Activated B cell treated with CpG ODN at 0.5 μM for 24 hours (primary cell): ENCODE measurements at regions not wholly inside any gene's neighbourhood (a gene's known extent, or its start where the extent isn't known, plus 50 kb on each side); places are given as distances from the start of the nearest gene placed in this dataset.

Experiments
- ATAC-seq: fragments of 200-7000 bp; cut with Tn5 transposase; one replicate; pipeline ENCODE4 v1.10.0; 2021; ENCODE audit warnings: low read depth, mild to moderate bottlenecking, moderate library complexity
- CTCF ChIA-PET: fragments of 350-600 bp; sonication (Branson Sonifier 250); formaldehyde crosslinking; loops from one replicate; lab custom pipeline; 2021; ENCODE audit warnings: antibody characterized with exemption; lab: Charles Lee
- POLR2A ChIA-PET: fragments of 350-600 bp; sonication (Branson Sonifier 250); formaldehyde crosslinking; loops from one replicate; lab custom pipeline; 2021; ENCODE audit warnings: antibody characterized with exemption; lab: Charles Lee
- DNase-seq: peaks from one replicate; pipeline ENCODE4 v3.0.0; 2022
- H3K27ac Mint-ChIP-seq: one replicate; pipeline ENCODE4 v1.8.0; 2020; ENCODE audit warnings: mixed read lengths
- H3K27me3 Mint-ChIP-seq: one replicate; pipeline ENCODE4 v1.8.0; 2021; ENCODE audit warnings: mixed read lengths
- H3K36me3 Mint-ChIP-seq: one replicate; pipeline ENCODE4 v1.8.0; 2021; ENCODE audit warnings: low read depth, mixed read lengths
- H3K4me1 Mint-ChIP-seq: one replicate; pipeline ENCODE4 v1.8.0; 2021; ENCODE audit warnings: mixed read lengths
- H3K4me3 Mint-ChIP-seq: one replicate; pipeline ENCODE4 v1.8.0; 2020; ENCODE audit warnings: mild to moderate bottlenecking, mixed read lengths
- H3K9me3 Mint-ChIP-seq: one replicate; pipeline ENCODE4 v1.8.0; 2020; ENCODE audit warnings: mixed read lengths
- CTCF ChIP-seq: fragments of 200-600 bp; IDR thresholded peaks from one replicate; pipeline ENCODE4 v1.8.0; 2022; ENCODE audit warnings: antibody characterized with exemption, mild to moderate bottlenecking
- intact Hi-C: fragments of 100-400 bp; cut with micrococcal nuclease; formaldehyde crosslinking; loops from one replicate; pipeline ENCODE4 v1.15.1; 2024

GRCh38 chr4:3860913-3861636 lies 94.9 kb downstream of the ADRA2C start:
- TF ChIP-seq CTCF, result no peak
- H3K36me3 Mint-ChIP-seq, result no peaks in the 10 kb centered on the region
- no peak overlapping the region for H3K27ac Mint-ChIP-seq
- H3K27me3 Mint-ChIP-seq, result peaks cover 11% of the 10 kb centered on the region
- H3K4me1 Mint-ChIP-seq, result no peaks in the 10 kb centered on the region
- H3K4me3 Mint-ChIP-seq, result no peak overlapping the region
- CTCF ChIA-PET, result no interaction called here
- intact Hi-C loops, result no loop called here
- DNase-seq, result no peak
- no peak for ATAC-seq
- no peaks in the 10 kb centered on the region for H3K9me3 Mint-ChIP-seq
- POLR2A ChIA-PET, result no interaction called here

GRCh38 chr4:3861720-3862639 lies 95.8 kb downstream of the ADRA2C start:
- Mint-ChIP-seq H3K27ac (no peak overlapping the region), H3K4me1 (no peaks in the 10 kb centered on the region), H3K9me3 (no peaks in the 10 kb centered on the region), H3K27me3 (peaks cover 12% of the 10 kb centered on the region), H3K4me3 (no peak overlapping the region), H3K36me3 (no peaks in the 10 kb centered on the region)
- POLR2A ChIA-PET, result no interaction called here
- ATAC-seq (no peak), DNase-seq (no peak)
- no peak for TF ChIP-seq CTCF
- CTCF ChIA-PET, result no interaction called here
- intact Hi-C loops, result no loop called here

GRCh38 chr4:3862640-3863420 lies 96.6 kb downstream of the ADRA2C start:
- no peak overlapping the region for H3K4me3 Mint-ChIP-seq
- ChIA-PET CTCF (no interaction called here), POLR2A (no interaction called here)
- no peak overlapping the region for H3K27ac Mint-ChIP-seq
- no peaks in the 10 kb centered on the region for H3K4me1 Mint-ChIP-seq
- intact Hi-C loops, result no loop called here
- TF ChIP-seq CTCF, result no peak
- no peaks in the 10 kb centered on the region for H3K9me3 Mint-ChIP-seq
- H3K36me3 Mint-ChIP-seq, result no peaks in the 10 kb centered on the region
- DNase-seq, result no peak
- H3K27me3 Mint-ChIP-seq, result peaks cover 14% of the 10 kb centered on the region
- no peak for ATAC-seq

GRCh38 chr4:3863841-3864741 lies 97.9 kb downstream of the ADRA2C start:
- no peak for ATAC-seq
- Mint-ChIP-seq H3K27me3 (peaks cover 23% of the 10 kb centered on the region), H3K27ac (no peak overlapping the region)

More at GRCh38 chr4:3863841-3864741, 97.9 kb downstream of the ADRA2C start:
- DNase-seq, result no peak
- Mint-ChIP-seq H3K4me3 (no peak overlapping the region), H3K4me1 (no peaks in the 10 kb centered on the region), H3K36me3 (no peaks in the 10 kb centered on the region), H3K9me3 (no peaks in the 10 kb centered on the region)
- intact Hi-C loops, result no loop called here
- POLR2A ChIA-PET, result no interaction called here
- no peak for TF ChIP-seq CTCF
- CTCF ChIA-PET, result no interaction called here
